HG02938 (cell line): ENCODE measurements at regions not wholly inside any gene's neighbourhood (a gene's known extent, or its start where the extent isn't known, plus 50 kb on each side); places are given as distances from the start of the nearest gene placed in this dataset.
A peak's percentile ranks its signal among the peaks of the same experiment; 100 is the strongest.
"Not testable (repeated sequence)": the region's sequence is repeated elsewhere in the genome, so short reads cannot be mapped to it uniquely, and the experiment has no call there.

Experiments used
- ATAC-seq: cut with Tn5 transposase; IDR thresholded peaks from one replicate; pipeline ENCODE4 v1.9.1; 2021; ENCODE audit warnings: mild to moderate bottlenecking, moderate library complexity; ENCODE audit not compliant: unreplicated experiment

GRCh38 chr6:117761610-117762009 lies 86.3 kb downstream of the NUS1 start:
- ATAC-seq: no peak

GRCh38 chr6:117771403-117771802 lies 96.1 kb downstream of the NUS1 start:
- ATAC-seq: peak; percentile 99

- ATAC-seq: peak; percentile 32
Measured at GRCh38 chr6:117776441-117776840, 101.2 kb downstream of the NUS1 start.

- ATAC-seq: no peak
Measured at GRCh38 chr6:117781550-117781949, 106.3 kb downstream of the NUS1 start.

GRCh38 chr6:117783279-117783678 lies 108.0 kb downstream of the NUS1 start:
- ATAC-seq: no peak

- no peak for ATAC-seq
Measured at GRCh38 chr6:117791012-117791411, 115.7 kb downstream of the NUS1 start.

GRCh38 chr6:117795234-117795633 lies 111.8 kb upstream of the SLC35F1 start:
- ATAC-seq: no peak

- not testable (repeated sequence) for ATAC-seq
Measured at GRCh38 chr6:117798819-117799218, 108.2 kb upstream of the SLC35F1 start.

GRCh38 chr6:117810269-117810668 lies 96.8 kb upstream of the SLC35F1 start:
- ATAC-seq: no peak

- ATAC-seq: no peak
Measured at GRCh38 chr6:117817499-117817898, 89.6 kb upstream of the SLC35F1 start.

- ATAC-seq: no peak
Measured at GRCh38 chr6:117817992-117818391, 89.1 kb upstream of the SLC35F1 start.

GRCh38 chr6:117818449-117818848 lies 88.6 kb upstream of the SLC35F1 start:
- no peak for ATAC-seq

- ATAC-seq: no peak
Measured at GRCh38 chr6:117829594-117830319, 77.3 kb upstream of the SLC35F1 start.

- no peak for ATAC-seq
Measured at GRCh38 chr6:117837261-117837660, 69.8 kb upstream of the SLC35F1 start.

- ATAC-seq: no peak
Measured at GRCh38 chr6:117840541-117840983, 66.5 kb upstream of the SLC35F1 start.

- no peak for ATAC-seq
Measured at GRCh38 chr6:117847912-117848311, 59.2 kb upstream of the SLC35F1 start.

GRCh38 chr6:117849087-117849486 lies 58.0 kb upstream of the SLC35F1 start:
- no peak for ATAC-seq
